Neuronal stem cell (in vitro differentiated cells): ENCODE measurements at regions not wholly inside any gene's neighbourhood (a gene's known extent, or its start where the extent isn't known, plus 50 kb on each side); places are given as distances from the start of the nearest gene placed in this dataset.

Source experiments
- DNase-seq: peaks from one replicate; pipeline ENCODE4 v3.0.0-alpha.2; 2013; ENCODE audit warnings: low spot score
- H2AFZ ChIP-seq: one replicate; pipeline ENCODE4 v1.6.1; 2013; ENCODE audit warnings: mild to moderate bottlenecking, low read length, inconsistent platforms
- H2AK5ac ChIP-seq: 2 replicates; pipeline ENCODE4 v1.6.1; 2013; ENCODE audit warnings: low read depth, mild to moderate bottlenecking, inconsistent platforms, low read length, moderate library complexity, mixed read lengths
- H2BK120ac ChIP-seq: 2 replicates; pipeline ENCODE4 v1.6.1; 2013; ENCODE audit warnings: low read depth, mild to moderate bottlenecking, inconsistent platforms, low read length, moderate library complexity, mixed read lengths
- H2BK12ac ChIP-seq: one replicate; pipeline ENCODE4 v1.6.1; 2013; ENCODE audit warnings: low read length, inconsistent platforms
- H2BK15ac ChIP-seq: 2 replicates; pipeline ENCODE4 v1.6.1; 2013; ENCODE audit warnings: mild to moderate bottlenecking, low read length, inconsistent platforms, mixed read lengths
- H2BK5ac ChIP-seq: one replicate; pipeline ENCODE4 v1.6.1; 2013; ENCODE audit warnings: inconsistent platforms, mild to moderate bottlenecking, low read length, moderate library complexity
- H3K14ac ChIP-seq: one replicate; pipeline ENCODE4 v1.6.1; 2013; ENCODE audit warnings: low read length, inconsistent platforms
- H3K18ac ChIP-seq: 2 replicates; pipeline ENCODE4 v1.6.1; 2013; ENCODE audit warnings: low read length, inconsistent platforms
- H3K23ac ChIP-seq: 2 replicates; pipeline ENCODE4 v1.6.1; 2013; ENCODE audit warnings: low read depth, mild to moderate bottlenecking, mixed read lengths, low read length, inconsistent platforms; ENCODE audit not compliant: poor library complexity
- H3K27ac ChIP-seq: replicated peaks from 3 replicates; pipeline ENCODE4 v1.5.1; 2013; ENCODE audit warnings: low read length, inconsistent platforms
- H3K27me3 ChIP-seq, 3 experiments: 2 replicates each; pipeline ENCODE4 v1.6.1; 2013; ENCODE audit warnings: low read length in 3 of 3, mild to moderate bottlenecking in 2 of 3, inconsistent platforms in 1 of 3, low read depth in 1 of 3, mixed read lengths in 1 of 3, moderate library complexity in 1 of 3; ENCODE audit not compliant: control insufficient read depth in 3 of 3, insufficient read depth in 3 of 3
- H3K36me3 ChIP-seq, 2 donors: replicated peaks in 1 of 2; 2 replicates each; pipeline ENCODE4 v1.6.1; 2013; ENCODE audit warnings: low read length in 2 of 2; ENCODE audit not compliant: control insufficient read depth in 2 of 2, insufficient read depth in 2 of 2
- H3K4ac ChIP-seq: 2 replicates; pipeline ENCODE4 v1.6.1; 2013; ENCODE audit warnings: inconsistent platforms, mild to moderate bottlenecking, low read length, moderate library complexity
- H3K4me1 ChIP-seq, 2 donors: 1 replicate in 1 of 2; 2 replicates in 1 of 2; pipeline ENCODE4 v1.6.1; 2013; ENCODE audit warnings: low read length in 2 of 2, low read depth in 1 of 2; ENCODE audit not compliant: control insufficient read depth in 2 of 2, insufficient read depth in 1 of 2
- H3K4me2 ChIP-seq: one replicate; pipeline ENCODE4 v1.6.1; 2013; ENCODE audit warnings: mild to moderate bottlenecking, low read length, inconsistent platforms; ENCODE audit not compliant: insufficient read depth, poor library complexity, severe bottlenecking
- H3K4me3 ChIP-seq, 2 donors: 2 replicates each; pipeline ENCODE4 v1.5.1; 2013; ENCODE audit warnings: low read length in 2 of 2, mild to moderate bottlenecking in 2 of 2, inconsistent platforms in 1 of 2, moderate library complexity in 1 of 2
- H3K79me1 ChIP-seq: one replicate; pipeline ENCODE4 v1.6.1; 2013; ENCODE audit warnings: low read depth, mild to moderate bottlenecking, inconsistent platforms, low read length, moderate library complexity
- H3K9ac ChIP-seq: one replicate; pipeline ENCODE4 v1.6.1; 2013; ENCODE audit warnings: mild to moderate bottlenecking, low read depth, low read length, inconsistent platforms; ENCODE audit not compliant: poor library complexity
- H3K9me3 ChIP-seq, 2 donors: replicated peaks in 1 of 2; 2 replicates each; pipeline versions ENCODE3 to v1.6.1; 2013; ENCODE audit warnings: low read length in 2 of 2, mild to moderate bottlenecking in 2 of 2, inconsistent platforms in 1 of 2, low read depth in 1 of 2, mixed read lengths in 1 of 2, moderate library complexity in 1 of 2; ENCODE audit not compliant: control insufficient read depth in 2 of 2, insufficient read depth in 1 of 2
- H4K8ac ChIP-seq: one replicate; pipeline ENCODE4 v1.6.1; 2013; ENCODE audit warnings: low read depth, mild to moderate bottlenecking, inconsistent platforms, low read length, moderate library complexity
- H4K91ac ChIP-seq: one replicate; pipeline ENCODE4 v1.6.1; 2013; ENCODE audit warnings: low read length, low read depth, mild to moderate bottlenecking, inconsistent platforms; ENCODE audit not compliant: poor library complexity
- WGBS, 2 donors: extraction: QIAGEN DNeasy Blood & Tissue Kit; methylation state at CpG; one replicate each; pipeline ENCODE4 v1.1.7; 2013; ENCODE audit warnings: missing lambda C conversion rate in 2 of 2, mixed read lengths in 1 of 2; ENCODE audit not compliant: insufficient read length in 2 of 2, insufficient replicate concordance in 1 of 2; ENCODE audit errors: extremely low coverage in 2 of 2; 5-methylcytosine and 5-hydroxymethylcytosine counted together

DNA sequence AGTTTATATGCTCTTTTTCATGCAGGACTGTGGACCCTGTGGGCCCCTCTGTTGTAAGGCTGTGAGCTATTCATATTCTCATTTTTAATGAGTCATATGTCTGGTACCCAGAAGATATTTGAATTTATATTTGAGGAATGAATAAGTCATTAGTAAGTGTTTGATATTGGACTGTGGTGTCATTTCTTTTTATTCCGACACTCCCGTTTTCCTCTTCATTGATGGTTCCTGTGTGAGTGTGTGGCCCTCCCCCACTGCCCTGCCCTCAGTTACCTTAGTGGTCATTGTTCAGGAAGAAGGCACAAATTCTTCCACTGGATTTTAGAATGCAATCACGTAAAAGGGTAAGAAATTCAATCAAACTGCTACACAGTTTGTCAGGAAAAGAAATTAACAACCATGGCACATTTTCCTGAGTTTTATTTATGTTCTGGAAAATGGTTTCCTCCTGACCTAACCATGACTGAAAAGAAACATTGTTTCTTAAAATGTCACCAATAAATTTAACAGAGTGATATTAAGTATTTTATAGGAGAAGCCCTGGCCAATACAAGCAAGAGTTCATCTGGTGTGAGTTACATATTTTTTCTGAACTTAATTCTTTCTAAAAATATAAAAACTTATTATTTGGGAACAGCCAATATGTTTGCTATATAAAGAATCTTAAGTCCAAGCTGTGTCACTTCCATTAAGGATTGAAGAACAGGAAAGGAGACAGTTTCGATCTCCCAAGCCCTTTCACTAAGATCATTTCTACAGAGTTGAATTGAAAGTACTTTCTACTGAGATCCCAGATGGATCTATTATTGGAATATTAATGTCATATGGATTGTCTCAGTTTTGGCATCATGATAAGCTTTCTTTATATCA lies 370.5 kb upstream of the ANXA10 start:
- DNase-seq = no peak
- Histone ChIP-seq H2AK5ac (no peak overlapping the region), H2BK120ac (no peak overlapping the region), H3K9ac (no peak overlapping the region), H2BK12ac (no peak overlapping the region), H3K27me3 (no peaks in the 10 kb centered on the region), H3K14ac (no peak overlapping the region), H3K4me2 (no peak overlapping the region), H3K9me3 (peaks cover 0 to 2% of the 10 kb centered on the region in 2 donors), H4K8ac (no peak overlapping the region), H3K4me1 (no peaks in the 10 kb centered on the region), H2AFZ (no peak overlapping the region), H4K91ac (no peak overlapping the region), H3K18ac (no peak overlapping the region), H3K79me1 (no peaks in the 10 kb centered on the region), H3K27ac (no peak overlapping the region), H3K4me3 (no peak overlapping the region), H3K4ac (no peak overlapping the region), H3K23ac (no peak overlapping the region), H2BK5ac (no peak overlapping the region), H3K36me3 (no peaks in the 10 kb centered on the region), H2BK15ac (no peak overlapping the region)
- no CpG with 5 or more reads among the region's 4 CpGs for WGBS, 2 donors

DNA sequence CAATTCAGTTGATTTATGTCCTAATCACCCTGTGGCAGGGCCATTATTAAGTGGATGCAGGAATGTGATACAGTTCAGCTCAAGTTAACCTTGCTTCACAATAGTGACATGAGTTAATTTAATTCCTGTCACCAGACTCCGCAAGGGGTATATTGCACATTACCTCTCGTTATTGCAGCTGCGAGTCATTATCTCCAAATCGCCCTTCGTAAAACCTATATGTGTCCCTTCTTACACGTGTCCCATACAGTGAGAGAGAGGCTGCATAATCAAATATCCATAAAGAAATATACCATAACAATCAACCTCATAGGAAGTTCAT lies 369.9 kb upstream of the ANXA10 start:
- Histone ChIP-seq H3K4me2 (no peak overlapping the region), H3K9ac (no peak overlapping the region), H3K27ac (no peak overlapping the region), H2BK5ac (no peak overlapping the region), H2BK120ac (no peak overlapping the region), H2BK15ac (no peak overlapping the region), H3K4me1 (no peaks in the 10 kb centered on the region), H2AFZ (no peak overlapping the region), H3K9me3 (peaks cover 0 to 2% of the 10 kb centered on the region in 2 donors), H3K79me1 (no peaks in the 10 kb centered on the region), H3K27me3 (no peaks in the 10 kb centered on the region), H2AK5ac (no peak overlapping the region), H4K8ac (no peak overlapping the region), H3K18ac (no peak overlapping the region), H4K91ac (no peak overlapping the region), H3K4ac (no peak overlapping the region), H2BK12ac (no peak overlapping the region), H3K36me3 (no peaks in the 10 kb centered on the region), H3K23ac (no peak overlapping the region), H3K14ac (no peak overlapping the region), H3K4me3 (no peak overlapping the region)
- WGBS, 2 donors = no CpG with 5 or more reads among the region's 6 CpGs
- DNase-seq = no peak

GRCh38 chr4:167724941-167725340 lies 367.4 kb upstream of the ANXA10 start:
- no peaks in the 10 kb centered on the region for H3K4me1 ChIP-seq
- H3K23ac ChIP-seq = no peak overlapping the region
- H2BK5ac ChIP-seq = no peak overlapping the region
- no peak overlapping the region for H4K8ac ChIP-seq
- no peak overlapping the region for H2BK12ac ChIP-seq
- H2AFZ ChIP-seq = no peak overlapping the region
- H3K79me1 ChIP-seq = no peaks in the 10 kb centered on the region
- no peak overlapping the region for H3K4ac ChIP-seq
- no peak overlapping the region for H3K27ac ChIP-seq
- DNase-seq = no peak
- no peak overlapping the region for H3K14ac ChIP-seq
- no peak overlapping the region for H2BK120ac ChIP-seq
- H4K91ac ChIP-seq = no peak overlapping the region
- H3K36me3 ChIP-seq = no peaks in the 10 kb centered on the region
- H3K27me3 ChIP-seq = no peaks in the 10 kb centered on the region
- no peak overlapping the region for H3K4me2 ChIP-seq
- no peak overlapping the region for H2BK15ac ChIP-seq
- no peak overlapping the region for H3K4me3 ChIP-seq
- no peak overlapping the region for H3K18ac ChIP-seq
- peaks cover 0 to 2% of the 10 kb centered on the region in 2 donors for H3K9me3 ChIP-seq
- no peak overlapping the region for H2AK5ac ChIP-seq
- no peak overlapping the region for H3K9ac ChIP-seq

- H2BK120ac ChIP-seq = no peak overlapping the region
- no peaks in the 10 kb centered on the region for H3K79me1 ChIP-seq
- no peak overlapping the region for H3K4me3 ChIP-seq
- H3K18ac ChIP-seq = no peak overlapping the region
- H2AFZ ChIP-seq = no peak overlapping the region
- H3K23ac ChIP-seq = no peak overlapping the region
- H3K27me3 ChIP-seq = no peaks in the 10 kb centered on the region
- H2BK5ac ChIP-seq = no peak overlapping the region
- no peak for DNase-seq
- H2AK5ac ChIP-seq = no peak overlapping the region
- WGBS, 2 donors = no CpG with 5 or more reads among the region's 2 CpGs
- no peak overlapping the region for H3K14ac ChIP-seq
- H3K4me2 ChIP-seq = no peak overlapping the region
- no peak overlapping the region for H3K4ac ChIP-seq
- H3K4me1 ChIP-seq = no peaks in the 10 kb centered on the region
- no peak overlapping the region for H4K91ac ChIP-seq
- no peak overlapping the region for H4K8ac ChIP-seq
- no peak overlapping the region for H3K27ac ChIP-seq
- no peak overlapping the region for H3K9ac ChIP-seq
- H2BK12ac ChIP-seq = no peak overlapping the region
- H3K36me3 ChIP-seq = no peaks in the 10 kb centered on the region
- H2BK15ac ChIP-seq = no peak overlapping the region
- peaks cover 5 to 7% of the 10 kb centered on the region in 2 donors for H3K9me3 ChIP-seq
Observed at GRCh38 chr4:167730769-167731168, 361.6 kb upstream of the ANXA10 start.
